ENCODE measurements at regions not wholly inside any gene's neighbourhood (a gene's known extent, or its start where the extent isn't known, plus 50 kb on each side); places are given as distances from the start of the nearest gene placed in this dataset.

DNA sequence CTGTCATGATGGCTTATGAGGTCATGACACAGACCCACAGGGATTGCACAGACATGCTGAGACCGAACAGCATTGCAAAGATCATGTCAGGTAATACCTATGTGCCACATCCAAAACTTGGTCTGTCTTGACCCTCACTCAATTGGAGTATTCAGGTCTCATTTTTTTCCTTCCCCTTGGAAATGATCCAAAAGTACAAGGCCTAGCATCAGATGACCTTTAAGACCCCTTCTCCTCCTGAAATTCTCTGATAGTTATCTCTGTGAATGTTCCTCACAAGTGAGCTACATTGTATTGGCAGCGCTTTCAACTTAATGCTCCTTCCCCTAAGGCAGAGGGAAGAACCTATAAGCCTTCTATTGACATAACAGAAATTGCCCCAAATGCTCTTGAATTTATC, 507.4 kb upstream of the JARID2 start:
- Histone ChIP-seq H3K9me2 (ENCODE audit: insufficient read depth, low read length) (no peaks in the 10 kb centered on the region), H4K20me1 (ENCODE audit: insufficient read depth) (no peaks in the 10 kb centered on the region), H3K9ac (ENCODE audit: low read length) (no peak overlapping the region), H2AFZ (ENCODE audit: low read depth, low read length) (no peak overlapping the region), H3K79me2 (replicated peaks; ENCODE audit: insufficient read depth, low read length) (no peaks in the 10 kb centered on the region), H3K36me3 (ENCODE audit: insufficient read depth, low read length) (no peaks in the 10 kb centered on the region), H3K27ac (ENCODE audit: low read length) (no peak overlapping the region), H3K9me3 (ENCODE audit: low read length) (no peaks in the 10 kb centered on the region), H3F3A (ENCODE audit: insufficient read depth, low read length, poor library complexity, severe bottlenecking) (no peaks in the 10 kb centered on the region), H3K4me3 (ENCODE audit: low read length) (no peak overlapping the region), H3K4me2 (ENCODE audit: low read length) (no peak overlapping the region), H3K27me3 (ENCODE audit: insufficient read depth, low read depth, low read length) (no peaks in the 10 kb centered on the region)
- TF ChIP-seq MXI1 (conservative IDR thresholded peaks at IDR 0.05; ENCODE audit: poor library complexity, severe bottlenecking) = no peak
- no peak for TF ChIP-seq EP300 (conservative IDR thresholded peaks at IDR 0.05; ENCODE audit: poor library complexity, severe bottlenecking)
- TF ChIP-seq RAD21 (conservative IDR thresholded peaks at IDR 0.05) = no peak
- no peak for TF ChIP-seq POLR2AphosphoS5 (IDR thresholded peaks at IDR 0.05)
- TF ChIP-seq, protein P1, sequence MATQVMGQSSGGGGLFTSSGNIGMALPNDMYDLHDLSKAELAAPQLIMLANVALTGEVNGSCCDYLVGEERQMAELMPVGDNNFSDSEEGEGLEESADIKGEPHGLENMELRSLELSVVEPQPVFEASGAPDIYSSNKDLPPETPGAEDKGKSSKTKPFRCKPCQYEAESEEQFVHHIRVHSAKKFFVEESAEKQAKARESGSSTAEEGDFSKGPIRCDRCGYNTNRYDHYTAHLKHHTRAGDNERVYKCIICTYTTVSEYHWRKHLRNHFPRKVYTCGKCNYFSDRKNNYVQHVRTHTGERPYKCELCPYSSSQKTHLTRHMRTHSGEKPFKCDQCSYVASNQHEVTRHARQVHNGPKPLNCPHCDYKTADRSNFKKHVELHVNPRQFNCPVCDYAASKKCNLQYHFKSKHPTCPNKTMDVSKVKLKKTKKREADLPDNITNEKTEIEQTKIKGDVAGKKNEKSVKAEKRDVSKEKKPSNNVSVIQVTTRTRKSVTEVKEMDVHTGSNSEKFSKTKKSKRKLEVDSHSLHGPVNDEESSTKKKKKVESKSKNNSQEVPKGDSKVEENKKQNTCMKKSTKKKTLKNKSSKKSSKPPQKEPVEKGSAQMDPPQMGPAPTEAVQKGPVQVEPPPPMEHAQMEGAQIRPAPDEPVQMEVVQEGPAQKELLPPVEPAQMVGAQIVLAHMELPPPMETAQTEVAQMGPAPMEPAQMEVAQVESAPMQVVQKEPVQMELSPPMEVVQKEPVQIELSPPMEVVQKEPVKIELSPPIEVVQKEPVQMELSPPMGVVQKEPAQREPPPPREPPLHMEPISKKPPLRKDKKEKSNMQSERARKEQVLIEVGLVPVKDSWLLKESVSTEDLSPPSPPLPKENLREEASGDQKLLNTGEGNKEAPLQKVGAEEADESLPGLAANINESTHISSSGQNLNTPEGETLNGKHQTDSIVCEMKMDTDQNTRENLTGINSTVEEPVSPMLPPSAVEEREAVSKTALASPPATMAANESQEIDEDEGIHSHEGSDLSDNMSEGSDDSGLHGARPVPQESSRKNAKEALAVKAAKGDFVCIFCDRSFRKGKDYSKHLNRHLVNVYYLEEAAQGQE (IDR thresholded peaks at IDR 0.05; ENCODE audit: borderline replicate concordance) = no peak
- no peak for TF ChIP-seq TAF1 (IDR thresholded peaks at IDR 0.05; ENCODE audit: low read depth)
- TF ChIP-seq, protein P2, sequence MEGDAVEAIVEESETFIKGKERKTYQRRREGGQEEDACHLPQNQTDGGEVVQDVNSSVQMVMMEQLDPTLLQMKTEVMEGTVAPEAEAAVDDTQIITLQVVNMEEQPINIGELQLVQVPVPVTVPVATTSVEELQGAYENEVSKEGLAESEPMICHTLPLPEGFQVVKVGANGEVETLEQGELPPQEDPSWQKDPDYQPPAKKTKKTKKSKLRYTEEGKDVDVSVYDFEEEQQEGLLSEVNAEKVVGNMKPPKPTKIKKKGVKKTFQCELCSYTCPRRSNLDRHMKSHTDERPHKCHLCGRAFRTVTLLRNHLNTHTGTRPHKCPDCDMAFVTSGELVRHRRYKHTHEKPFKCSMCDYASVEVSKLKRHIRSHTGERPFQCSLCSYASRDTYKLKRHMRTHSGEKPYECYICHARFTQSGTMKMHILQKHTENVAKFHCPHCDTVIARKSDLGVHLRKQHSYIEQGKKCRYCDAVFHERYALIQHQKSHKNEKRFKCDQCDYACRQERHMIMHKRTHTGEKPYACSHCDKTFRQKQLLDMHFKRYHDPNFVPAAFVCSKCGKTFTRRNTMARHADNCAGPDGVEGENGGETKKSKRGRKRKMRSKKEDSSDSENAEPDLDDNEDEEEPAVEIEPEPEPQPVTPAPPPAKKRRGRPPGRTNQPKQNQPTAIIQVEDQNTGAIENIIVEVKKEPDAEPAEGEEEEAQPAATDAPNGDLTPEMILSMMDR (IDR thresholded peaks at IDR 0.05; ENCODE audit: poor library complexity, severe bottlenecking) = no peak
- TF ChIP-seq SMC3 (conservative IDR thresholded peaks at IDR 0.05; ENCODE audit: poor library complexity) = no peak
- TF ChIP-seq EZH2 (IDR thresholded peaks at IDR 0.05; ENCODE audit: borderline replicate concordance, insufficient read depth, low read length, poor library complexity, severe bottlenecking) = no peak

DNA sequence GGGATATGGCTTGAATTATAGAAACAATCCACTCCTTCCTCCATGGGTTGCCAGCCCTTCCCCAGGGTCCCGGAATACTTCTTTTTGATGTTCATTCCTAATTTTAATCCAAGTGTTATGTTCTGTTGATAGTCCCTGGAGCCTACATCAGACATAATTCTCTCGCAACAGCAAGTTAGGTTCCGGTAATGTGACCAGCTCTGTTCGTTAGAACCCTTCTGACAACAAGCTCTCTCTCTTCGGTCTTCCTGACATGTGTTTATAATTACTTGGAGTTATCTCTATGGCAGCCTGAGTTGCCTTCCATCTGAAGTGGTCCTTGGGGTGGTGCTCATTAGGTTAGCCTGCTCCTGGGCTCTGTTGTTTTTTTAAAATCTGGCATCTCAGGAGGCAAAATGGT, 506.9 kb upstream of the JARID2 start:
- Histone ChIP-seq H3K27ac (ENCODE audit: low read length) (no peak overlapping the region), H3K9me3 (ENCODE audit: low read length) (no peaks in the 10 kb centered on the region), H4K20me1 (ENCODE audit: insufficient read depth) (no peaks in the 10 kb centered on the region), H3K9me2 (ENCODE audit: insufficient read depth, low read length) (no peaks in the 10 kb centered on the region), H2AFZ (ENCODE audit: low read depth, low read length) (no peak overlapping the region), H3K79me2 (replicated peaks; ENCODE audit: insufficient read depth, low read length) (no peaks in the 10 kb centered on the region), H3K9ac (ENCODE audit: low read length) (no peak overlapping the region), H3K27me3 (ENCODE audit: insufficient read depth, low read depth, low read length) (no peaks in the 10 kb centered on the region), H3K4me3 (ENCODE audit: low read length) (no peak overlapping the region), H3K36me3 (ENCODE audit: insufficient read depth, low read length) (no peaks in the 10 kb centered on the region), H3F3A (ENCODE audit: insufficient read depth, low read length, poor library complexity, severe bottlenecking) (no peaks in the 10 kb centered on the region), H3K4me2 (ENCODE audit: low read length) (no peak overlapping the region)
- TF ChIP-seq RAD21 (conservative IDR thresholded peaks at IDR 0.05) (no peak), EZH2 (IDR thresholded peaks at IDR 0.05; ENCODE audit: borderline replicate concordance, insufficient read depth, low read length, poor library complexity, severe bottlenecking) (no peak), SMC3 (conservative IDR thresholded peaks at IDR 0.05; ENCODE audit: poor library complexity) (no peak), TAF1 (IDR thresholded peaks at IDR 0.05; ENCODE audit: low read depth) (no peak), EP300 (conservative IDR thresholded peaks at IDR 0.05; ENCODE audit: poor library complexity, severe bottlenecking) (no peak), MXI1 (conservative IDR thresholded peaks at IDR 0.05; ENCODE audit: poor library complexity, severe bottlenecking) (no peak), POLR2AphosphoS5 (IDR thresholded peaks at IDR 0.05) (no peak)
- TF ChIP-seq, protein P1 (IDR thresholded peaks at IDR 0.05; ENCODE audit: borderline replicate concordance) = no peak
- TF ChIP-seq, protein P2 (IDR thresholded peaks at IDR 0.05; ENCODE audit: poor library complexity, severe bottlenecking) = no peak
